ENCODE measurements at regions not wholly inside any gene's neighbourhood (a gene's known extent, or its start where the extent isn't known, plus 50 kb on each side); places are given as distances from the start of the nearest gene placed in this dataset.

GRCh38 chr20:52404671-52405070 lies 213.1 kb upstream of the ZFP64 start:
- TF ChIP-seq, protein P1, sequence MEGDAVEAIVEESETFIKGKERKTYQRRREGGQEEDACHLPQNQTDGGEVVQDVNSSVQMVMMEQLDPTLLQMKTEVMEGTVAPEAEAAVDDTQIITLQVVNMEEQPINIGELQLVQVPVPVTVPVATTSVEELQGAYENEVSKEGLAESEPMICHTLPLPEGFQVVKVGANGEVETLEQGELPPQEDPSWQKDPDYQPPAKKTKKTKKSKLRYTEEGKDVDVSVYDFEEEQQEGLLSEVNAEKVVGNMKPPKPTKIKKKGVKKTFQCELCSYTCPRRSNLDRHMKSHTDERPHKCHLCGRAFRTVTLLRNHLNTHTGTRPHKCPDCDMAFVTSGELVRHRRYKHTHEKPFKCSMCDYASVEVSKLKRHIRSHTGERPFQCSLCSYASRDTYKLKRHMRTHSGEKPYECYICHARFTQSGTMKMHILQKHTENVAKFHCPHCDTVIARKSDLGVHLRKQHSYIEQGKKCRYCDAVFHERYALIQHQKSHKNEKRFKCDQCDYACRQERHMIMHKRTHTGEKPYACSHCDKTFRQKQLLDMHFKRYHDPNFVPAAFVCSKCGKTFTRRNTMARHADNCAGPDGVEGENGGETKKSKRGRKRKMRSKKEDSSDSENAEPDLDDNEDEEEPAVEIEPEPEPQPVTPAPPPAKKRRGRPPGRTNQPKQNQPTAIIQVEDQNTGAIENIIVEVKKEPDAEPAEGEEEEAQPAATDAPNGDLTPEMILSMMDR (IDR thresholded peaks at IDR 0.05): no peak
- no peak for TF ChIP-seq POLR2A (IDR thresholded peaks at IDR 0.05)
